IMR-90 (cell line): ENCODE measurements at regions not wholly inside any gene's neighbourhood (a gene's known extent, or its start where the extent isn't known, plus 50 kb on each side); places are given as distances from the start of the nearest gene placed in this dataset.

Experiments
- ATAC-seq: fragments of 200-7000 bp; cut with Tn5 transposase; 2 replicates; pipeline ENCODE4 v1.9.1; 2020; ENCODE audit warnings: low read depth, mild to moderate bottlenecking, moderate library complexity
- BruUV-seq: library from RNA; stranded (reverse); fragments of 400-500 nt; replicated peaks from 2 replicates; lab custom pipeline; 2021; lab: Mats Ljungman, UMichigan
- CTCF ChIA-PET: fragments of 300-600 bp; formaldehyde crosslinking; extraction: SDS; loops from one replicate; lab custom pipeline; 2021; ENCODE audit warnings: antibody characterized with exemption; lab: Yijun Ruan, JAX
- POLR2A ChIA-PET: fragments of 300-600 bp; sonication (Branson Sonifier 250); formaldehyde crosslinking; loops from one replicate; lab custom pipeline; 2022; ENCODE audit warnings: antibody characterized with exemption; ENCODE audit not compliant: unreplicated experiment; lab: Charles Lee
- DNase-seq: peaks from one replicate; pipeline ENCODE4 v3.0.0; 2013
- H2AFZ ChIP-seq: replicated peaks from 2 replicates; pipeline ENCODE3; 2013; ENCODE audit warnings: low read length, mild to moderate bottlenecking; ENCODE audit not compliant: poor library complexity
- H2AK5ac ChIP-seq: 2 replicates; pipeline ENCODE4 v1.6.1; 2013; ENCODE audit warnings: low read depth, low read length, inconsistent platforms
- H2AK9ac ChIP-seq: replicated peaks from 2 replicates; pipeline ENCODE3; 2013; ENCODE audit warnings: mild to moderate bottlenecking, low read depth, low read length, moderate library complexity; ENCODE audit not compliant: poor library complexity
- H2BK120ac ChIP-seq: 2 replicates; pipeline ENCODE4 v1.6.1; 2013; ENCODE audit warnings: low read depth, low read length, inconsistent platforms
- H2BK15ac ChIP-seq: 3 replicates; pipeline ENCODE4 v1.6.1; 2013; ENCODE audit warnings: low read depth, low read length, inconsistent platforms
- H2BK20ac ChIP-seq: 2 replicates; pipeline ENCODE4 v1.6.1; 2013; ENCODE audit warnings: low read depth, mild to moderate bottlenecking, inconsistent platforms, low read length, moderate library complexity
- H2BK5ac ChIP-seq: 2 replicates; pipeline ENCODE4 v1.6.1; 2013; ENCODE audit warnings: mild to moderate bottlenecking, low read depth, low read length, inconsistent platforms; ENCODE audit not compliant: poor library complexity, severe bottlenecking
- H3K14ac ChIP-seq: replicated peaks from 2 replicates; pipeline ENCODE4 v1.6.1; 2013; ENCODE audit warnings: low read depth, low read length, inconsistent platforms
- H3K18ac ChIP-seq: 2 replicates; pipeline ENCODE4 v1.6.1; 2013; ENCODE audit warnings: low read depth, low read length, control low read depth
- H3K23ac ChIP-seq: 2 replicates; pipeline ENCODE4 v1.6.1; 2013; ENCODE audit warnings: low read depth, low read length, inconsistent platforms
- H3K27ac ChIP-seq: 2 replicates; pipeline ENCODE4 v1.5.1; 2013; ENCODE audit warnings: mild to moderate bottlenecking, control low read depth, low read length; ENCODE audit not compliant: insufficient read depth
- H3K27me3 ChIP-seq: 2 replicates; pipeline ENCODE4 v1.6.1; 2013; ENCODE audit warnings: low read length; ENCODE audit not compliant: control insufficient read depth, insufficient read depth
- H3K36me3 ChIP-seq: 2 replicates; pipeline ENCODE4 v1.6.1; 2013; ENCODE audit warnings: low read length, mixed read lengths; ENCODE audit not compliant: control insufficient read depth, insufficient read depth
- H3K4ac ChIP-seq: 2 replicates; pipeline ENCODE4 v1.6.1; 2013; ENCODE audit warnings: low read depth, low read length, inconsistent platforms
- H3K4me1 ChIP-seq: 2 replicates; pipeline ENCODE4 v1.6.1; 2013; ENCODE audit warnings: low read length, mixed read lengths; ENCODE audit not compliant: control insufficient read depth, insufficient read depth
- H3K4me2 ChIP-seq: 2 replicates; pipeline ENCODE4 v1.6.1; 2013; ENCODE audit warnings: low read depth, mild to moderate bottlenecking, control low read depth, low read length, moderate library complexity
- H3K4me3 ChIP-seq: 2 replicates; pipeline ENCODE4 v1.5.1; 2013; ENCODE audit warnings: low read depth, mild to moderate bottlenecking, control low read depth, low read length, moderate library complexity; ENCODE audit not compliant: insufficient read depth
- H3K56ac ChIP-seq: 2 replicates; pipeline ENCODE4 v1.6.1; 2013; ENCODE audit warnings: low read length, inconsistent platforms; ENCODE audit not compliant: insufficient read depth; ENCODE audit errors: extremely low read depth
- H3K79me1 ChIP-seq, 2 experiments: 2 replicates each; pipeline ENCODE4 v1.6.1; 2013; ENCODE audit warnings: low read length in 2 of 2, inconsistent platforms in 1 of 2, low read depth in 1 of 2
- H3K9ac ChIP-seq: 2 replicates; pipeline ENCODE4 v1.6.1; 2013; ENCODE audit warnings: low read depth, low read length, control low read depth
- H3K9me1 ChIP-seq: 2 replicates; pipeline ENCODE4 v1.6.1; 2013; ENCODE audit warnings: low read length, inconsistent platforms; ENCODE audit not compliant: insufficient read depth
- H3K9me3 ChIP-seq: 2 replicates; pipeline ENCODE4 v1.6.1; 2013; ENCODE audit warnings: low read length; ENCODE audit not compliant: control insufficient read depth, insufficient read depth
- H4K20me1 ChIP-seq: 2 replicates; pipeline ENCODE4 v1.6.1; 2013; ENCODE audit warnings: low read length, inconsistent platforms; ENCODE audit not compliant: insufficient read depth
- H4K5ac ChIP-seq: 2 replicates; pipeline ENCODE4 v1.6.1; 2013; ENCODE audit warnings: mild to moderate bottlenecking, low read depth, low read length, control low read depth
- H4K8ac ChIP-seq, 2 experiments: 2 replicates each; pipeline ENCODE4 v1.6.1; 2013; ENCODE audit warnings: low read depth in 2 of 2, low read length in 2 of 2, control low read depth in 1 of 2, inconsistent platforms in 1 of 2
- H4K91ac ChIP-seq: 2 replicates; pipeline ENCODE4 v1.6.1; 2013; ENCODE audit warnings: low read depth, low read length, inconsistent platforms; ENCODE audit not compliant: insufficient read depth
- BHLHE40 ChIP-seq: fragments of 150-350 bp; IDR thresholded peaks from 2 replicates; pipeline ENCODE4 v1.6.1; 2016; ENCODE audit warnings: mild to moderate bottlenecking, low read depth, low read length
- CEBPB ChIP-seq: IDR thresholded peaks from 2 replicates; pipeline ENCODE4 v1.6.1; 2012; ENCODE audit warnings: low read depth, low read length, improper control_type of control experiment
- MAFK ChIP-seq: IDR thresholded peaks from 2 replicates; pipeline ENCODE4 v1.6.1; 2012; ENCODE audit warnings: low read depth, low read length, improper control_type of control experiment
- MAZ ChIP-seq: IDR thresholded peaks from 2 replicates; pipeline ENCODE4 v1.6.1; 2012; ENCODE audit warnings: low read depth, mild to moderate bottlenecking, low read length, improper control_type of control experiment, moderate library complexity, borderline replicate concordance
- MXI1 ChIP-seq: IDR thresholded peaks from 2 replicates; pipeline ENCODE4 v1.6.1; 2012; ENCODE audit warnings: low read depth, mild to moderate bottlenecking, low read length, moderate library complexity, borderline replicate concordance
- RCOR1 ChIP-seq: IDR thresholded peaks from 2 replicates; pipeline ENCODE4 v1.6.1; 2012; ENCODE audit warnings: mild to moderate bottlenecking, low read length, improper control_type of control experiment; ENCODE audit not compliant: insufficient replicate concordance
- USF2 ChIP-seq: fragments of 150-350 bp; IDR thresholded peaks from 2 replicates; pipeline ENCODE4 v1.6.1; 2017; ENCODE audit warnings: mild to moderate bottlenecking, antibody characterized with exemption, low read length, low read depth
- WGBS, 2 experiments: methylation state at CpG; one replicate each; pipeline versions ENCODE4 v1.1.5 to v1.1.7; 2013; ENCODE audit warnings: missing lambda C conversion rate in 2 of 2; ENCODE audit not compliant: insufficient read length in 1 of 2; ENCODE audit errors: extremely low coverage in 2 of 2; 5-methylcytosine and 5-hydroxymethylcytosine counted together
- dilution Hi-C: fragments of 300-500 bp; cut with HindIII; formaldehyde crosslinking; loops from one replicate; pipeline ENCODE4 v1.14.3; 2018; ENCODE audit warnings: low sequenced_read_pairs; ENCODE audit not compliant: unreplicated experiment
- in situ Hi-C: fragments of 300-500 bp; cut with MboI; formaldehyde crosslinking; loops from 3 replicates; pipeline ENCODE4 v1.14.3; 2019; ENCODE audit warnings: low sequenced_read_pairs, inconsistent platforms, mixed read lengths
- intact Hi-C: fragments of 100-400 bp; cut with micrococcal nuclease; formaldehyde crosslinking; loops from 2 replicates; pipeline ENCODE4 v1.10.0; 2022
- TF ChIP-seq, protein P1 (sequence below): conservative IDR thresholded peaks from 2 replicates; pipeline ENCODE4 v1.5.1; 2012; ENCODE audit warnings: mild to moderate bottlenecking, low read depth, low read length, improper control_type of control experiment

GRCh38 chr10:65628493-65629139 is 1297.2 kb upstream of the LRRTM3 start:
- H2BK15ac ChIP-seq, result no peak overlapping the region
- no peak for ATAC-seq
- H4K91ac ChIP-seq, result no peak overlapping the region
- H3K14ac ChIP-seq, result no peak overlapping the region
- no TSS peak for BruUV-seq
- H3K56ac ChIP-seq, result no peak overlapping the region
- dilution Hi-C loops (no loop called here), intact Hi-C loops (no loop called here), in situ Hi-C loops (no loop called here)
- no peaks in the 10 kb centered on the region for H4K20me1 ChIP-seq
- H2BK5ac ChIP-seq, result no peak overlapping the region
- no peak for DNase-seq
- no peak overlapping the region for H3K23ac ChIP-seq
- H3K27me3 ChIP-seq, result no peaks in the 10 kb centered on the region
- H3K36me3 ChIP-seq, result no peaks in the 10 kb centered on the region
- no peak overlapping the region for H2AK5ac ChIP-seq
- H4K5ac ChIP-seq, result no peak overlapping the region
- no peak overlapping the region for H3K4ac ChIP-seq
- CTCF ChIA-PET, result no interaction called here
- no peak overlapping the region for H3K27ac ChIP-seq
- no peak overlapping the region for H2AFZ ChIP-seq
- no peaks in the 10 kb centered on the region for H3K79me1 ChIP-seq
- H3K4me1 ChIP-seq, result no peaks in the 10 kb centered on the region
- POLR2A ChIA-PET, result no interaction called here
- WGBS, 2 experiments, result no CpG with 5 or more reads among the region's 6 CpGs
- no peak overlapping the region for H2BK120ac ChIP-seq
- peaks cover 3% of the 10 kb centered on the region; the same call in 1 of the 2 replicates for H3K9me3 ChIP-seq
- no peak overlapping the region for H2AK9ac ChIP-seq
- no peak overlapping the region for H3K4me3 ChIP-seq
- H3K9ac ChIP-seq, result no peak overlapping the region
- H3K18ac ChIP-seq, result no peak overlapping the region
- no peak overlapping the region for H4K8ac ChIP-seq
- TF ChIP-seq BHLHE40 (no peak), MAZ (no peak), USF2 (no peak), MXI1 (no peak), RCOR1 (no peak), CEBPB (no peak), MAFK (peak; percentile 47)
- TF ChIP-seq, protein P1, sequence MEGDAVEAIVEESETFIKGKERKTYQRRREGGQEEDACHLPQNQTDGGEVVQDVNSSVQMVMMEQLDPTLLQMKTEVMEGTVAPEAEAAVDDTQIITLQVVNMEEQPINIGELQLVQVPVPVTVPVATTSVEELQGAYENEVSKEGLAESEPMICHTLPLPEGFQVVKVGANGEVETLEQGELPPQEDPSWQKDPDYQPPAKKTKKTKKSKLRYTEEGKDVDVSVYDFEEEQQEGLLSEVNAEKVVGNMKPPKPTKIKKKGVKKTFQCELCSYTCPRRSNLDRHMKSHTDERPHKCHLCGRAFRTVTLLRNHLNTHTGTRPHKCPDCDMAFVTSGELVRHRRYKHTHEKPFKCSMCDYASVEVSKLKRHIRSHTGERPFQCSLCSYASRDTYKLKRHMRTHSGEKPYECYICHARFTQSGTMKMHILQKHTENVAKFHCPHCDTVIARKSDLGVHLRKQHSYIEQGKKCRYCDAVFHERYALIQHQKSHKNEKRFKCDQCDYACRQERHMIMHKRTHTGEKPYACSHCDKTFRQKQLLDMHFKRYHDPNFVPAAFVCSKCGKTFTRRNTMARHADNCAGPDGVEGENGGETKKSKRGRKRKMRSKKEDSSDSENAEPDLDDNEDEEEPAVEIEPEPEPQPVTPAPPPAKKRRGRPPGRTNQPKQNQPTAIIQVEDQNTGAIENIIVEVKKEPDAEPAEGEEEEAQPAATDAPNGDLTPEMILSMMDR, result no peak
- H2BK20ac ChIP-seq, result no peak overlapping the region
- H3K9me1 ChIP-seq, result no peaks in the 10 kb centered on the region
- no peak overlapping the region for H3K4me2 ChIP-seq
